Ovary (tissue), 7 donors: ENCODE measurements at regions not wholly inside any gene's neighbourhood (a gene's known extent, or its start where the extent isn't known, plus 50 kb on each side); places are given as distances from the start of the nearest gene placed in this dataset.

Source experiments
- DNase-seq, 5 donors: peaks; one replicate each; pipeline ENCODE4 v3.0.0-alpha.2; 2019 to 2020
- H3K27ac ChIP-seq, 2 donors: fragments of 200-600 bp; one replicate each; pipeline versions ENCODE4 v1.5.1 to v1.8.0; 2019 to 2022
- H3K27me3 ChIP-seq: fragments of 200-600 bp; one replicate; pipeline ENCODE4 v1.8.0; 2022
- H3K36me3 ChIP-seq: fragments of 200-600 bp; sonication (generic); one replicate; pipeline ENCODE4 v1.5.1; 2019
- H3K4me1 ChIP-seq: one replicate; pipeline ENCODE4 v1.8.1; 2013; ENCODE audit warnings: mild to moderate bottlenecking, moderate library complexity; ENCODE audit not compliant: insufficient read depth
- H3K4me3 ChIP-seq: fragments of 200-600 bp; sonication (generic); one replicate; pipeline ENCODE4 v1.5.1; 2017
- H3K9me3 ChIP-seq, 2 donors: fragments of 200-600 bp in 1 of 2; sonication (generic) in 1 of 2; one replicate each; pipeline versions ENCODE4 v1.5.1 to v1.8.1; 2013 to 2019; ENCODE audit warnings: mild to moderate bottlenecking in 1 of 2, moderate library complexity in 1 of 2
- EP300 ChIP-seq: sonication (generic); formaldehyde crosslinking; IDR thresholded peaks from one replicate; pipeline ENCODE4 v1.6.1; 2017; ENCODE audit warnings: antibody characterized with exemption
- POLR2A ChIP-seq: fragments of 450-650 bp; IDR thresholded peaks from one replicate; pipeline ENCODE4 v1.6.1; 2017; ENCODE audit warnings: antibody characterized with exemption, mild to moderate bottlenecking, moderate library complexity
- WGBS, 3 donors: extraction: QIAGEN DNeasy Blood & Tissue Kit in 1 of 3; methylation state at CpG; one replicate each; pipeline versions ENCODE4 v1.1.5 to v1.1.7; 2013 to 2017; 5-methylcytosine and 5-hydroxymethylcytosine counted together
- intact Hi-C, 4 donors: fragments of 100-400 bp; cut with DNase I; formaldehyde crosslinking; loops; one replicate each; pipeline versions ENCODE4 v1.11.0 to v1.15.1; 2022 to 2023
- TF ChIP-seq, protein P1 (sequence below), 3 donors: fragments of 450-650 bp in 2 of 3; fragments of 200-600 bp in 1 of 3; IDR thresholded peaks; one replicate each; pipeline versions ENCODE4 v1.5.1 to v1.8.0; 2016 to 2022; ENCODE audit warnings: antibody characterized with exemption in 3 of 3, mild to moderate bottlenecking in 1 of 3
- donor health status: DM: no; HTN: no; CAD: no; lungs with moderate emphysema.
- donor health status: DM: no; HTN: no; CAD: no.
- donor health status: Bipolar disorder and iron deficiency.
- donor health status: DM: no; HTN: no; CAD: no.
- donor health status: DM: yes; HTN: yes; CAD: no.

- intact Hi-C loops, result no loop called here
- Histone ChIP-seq H3K4me1 (no peaks in the 10 kb centered on the region), H3K4me3 (no peak overlapping the region), H3K27ac (no peak overlapping the region), H3K27me3 (no peaks in the 10 kb centered on the region), H3K36me3 (no peaks in the 10 kb centered on the region), H3K9me3 (no peaks in the 10 kb centered on the region)
- no peak for DNase-seq
- no peak for TF ChIP-seq EP300
- TF ChIP-seq, protein P1, sequence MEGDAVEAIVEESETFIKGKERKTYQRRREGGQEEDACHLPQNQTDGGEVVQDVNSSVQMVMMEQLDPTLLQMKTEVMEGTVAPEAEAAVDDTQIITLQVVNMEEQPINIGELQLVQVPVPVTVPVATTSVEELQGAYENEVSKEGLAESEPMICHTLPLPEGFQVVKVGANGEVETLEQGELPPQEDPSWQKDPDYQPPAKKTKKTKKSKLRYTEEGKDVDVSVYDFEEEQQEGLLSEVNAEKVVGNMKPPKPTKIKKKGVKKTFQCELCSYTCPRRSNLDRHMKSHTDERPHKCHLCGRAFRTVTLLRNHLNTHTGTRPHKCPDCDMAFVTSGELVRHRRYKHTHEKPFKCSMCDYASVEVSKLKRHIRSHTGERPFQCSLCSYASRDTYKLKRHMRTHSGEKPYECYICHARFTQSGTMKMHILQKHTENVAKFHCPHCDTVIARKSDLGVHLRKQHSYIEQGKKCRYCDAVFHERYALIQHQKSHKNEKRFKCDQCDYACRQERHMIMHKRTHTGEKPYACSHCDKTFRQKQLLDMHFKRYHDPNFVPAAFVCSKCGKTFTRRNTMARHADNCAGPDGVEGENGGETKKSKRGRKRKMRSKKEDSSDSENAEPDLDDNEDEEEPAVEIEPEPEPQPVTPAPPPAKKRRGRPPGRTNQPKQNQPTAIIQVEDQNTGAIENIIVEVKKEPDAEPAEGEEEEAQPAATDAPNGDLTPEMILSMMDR (IDR thresholded peaks at IDR 0.05), result no peak
- TF ChIP-seq POLR2A, result no peak
- 81 to 83% (median 81%) methylated on average over 2 of the region's 2 CpGs for WGBS, 3 donors
Observed at GRCh38 chr12:19755136-19755535, 315.8 kb downstream of the AEBP2 start.

- Histone ChIP-seq H3K4me1 (no peaks in the 10 kb centered on the region), H3K27ac (no peak overlapping the region), H3K4me3 (no peak overlapping the region), H3K9me3 (no peaks in the 10 kb centered on the region), H3K27me3 (no peaks in the 10 kb centered on the region), H3K36me3 (no peaks in the 10 kb centered on the region)
- 43 to 47% (median 46%) methylated on average over 7 of the region's 7 CpGs for WGBS, 3 donors
- DNase-seq, result no peak
- TF ChIP-seq EP300, result no peak
- TF ChIP-seq, protein P1 (IDR thresholded peaks at IDR 0.05), result peak in 2 of 3 donors; percentile 56 to 62
- intact Hi-C loops, result no loop called here
Observed at GRCh38 chr12:19757317-19757877, 318.1 kb downstream of the AEBP2 start.

GRCh38 chr12:19759227-19759626 lies 319.9 kb downstream of the AEBP2 start:
- TF ChIP-seq POLR2A, result no peak
- TF ChIP-seq, protein P1 (IDR thresholded peaks at IDR 0.05), result no peak
- TF ChIP-seq EP300, result no peak
- Histone ChIP-seq H3K36me3 (no peaks in the 10 kb centered on the region), H3K27ac (no peak overlapping the region), H3K4me1 (no peaks in the 10 kb centered on the region), H3K4me3 (no peak overlapping the region), H3K27me3 (no peaks in the 10 kb centered on the region), H3K9me3 (no peaks in the 10 kb centered on the region)
- intact Hi-C loops, result no loop called here
- no peak for DNase-seq

DNA sequence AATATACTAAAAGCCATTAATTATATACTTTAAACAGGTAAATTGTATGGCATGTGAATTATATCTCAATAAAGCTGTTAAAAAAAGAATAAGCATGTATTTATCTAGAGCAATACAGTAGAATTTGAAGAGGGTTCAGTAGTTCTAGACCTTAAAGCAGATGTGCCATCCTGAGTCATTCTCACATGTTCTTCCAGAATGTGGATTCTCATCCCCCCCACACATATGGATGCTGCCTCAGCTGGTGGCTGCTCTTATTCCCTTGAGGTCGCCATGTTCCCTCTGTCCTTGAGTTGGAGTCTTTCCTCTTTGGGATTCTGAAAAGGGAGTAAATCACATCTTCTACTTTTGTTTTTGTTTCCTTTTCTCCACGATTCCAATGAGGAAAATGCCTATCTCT lies 321.3 kb downstream of the AEBP2 start:
- intact Hi-C loops, result no loop called here
- TF ChIP-seq, protein P1 (IDR thresholded peaks at IDR 0.05), result no peak
- TF ChIP-seq POLR2A (no peak), EP300 (no peak)

More for the DNA sequence above, 321.3 kb downstream of the AEBP2 start:
- no peak overlapping the region for H3K27ac ChIP-seq
- H3K36me3 ChIP-seq, result no peaks in the 10 kb centered on the region
- no peak overlapping the region for H3K4me3 ChIP-seq
- no peaks in the 10 kb centered on the region for H3K9me3 ChIP-seq
- 63 to 79% (median 75%) methylated on average over 2 of the region's 2 CpGs for WGBS, 3 donors
- H3K27me3 ChIP-seq, result no peaks in the 10 kb centered on the region
- DNase-seq, result no peak
- no peaks in the 10 kb centered on the region for H3K4me1 ChIP-seq
